ENCODE measurements at regions not wholly inside any gene's neighbourhood (a gene's known extent, or its start where the extent isn't known, plus 50 kb on each side); places are given as distances from the start of the nearest gene placed in this dataset.
"Not testable (repeated sequence)": the region's sequence is repeated elsewhere in the genome, so short reads cannot be mapped to it uniquely, and the experiment has no call there.

GRCh38 chr5:36422952-36423351 is 121.2 kb upstream of the RANBP3L start:
- in situ Hi-C loops (cut with MboI; ENCODE audit: low sequenced_read_pairs) = no loop called here

GRCh38 chr5:36423578-36424307 is 122.0 kb upstream of the RANBP3L start:
- in situ Hi-C loops (cut with MboI; ENCODE audit: low sequenced_read_pairs) = no loop called here

- in situ Hi-C loops (cut with MboI; ENCODE audit: low sequenced_read_pairs) = not testable (repeated sequence)
These were observed 124.4 kb upstream of the RANBP3L start for GRCh38 chr5:36426070-36426469.

- in situ Hi-C loops (cut with MboI; ENCODE audit: low sequenced_read_pairs) = no loop called here
These were observed 133.8 kb upstream of the RANBP3L start for GRCh38 chr5:36435516-36435915.

GRCh38 chr5:36436306-36436705 is 134.6 kb upstream of the RANBP3L start:
- in situ Hi-C loops (cut with MboI; ENCODE audit: low sequenced_read_pairs) = no loop called here

GRCh38 chr5:36438765-36439561 is 137.3 kb upstream of the RANBP3L start:
- in situ Hi-C loops (cut with MboI; ENCODE audit: low sequenced_read_pairs) = no loop called here

- in situ Hi-C loops (cut with MboI; ENCODE audit: low sequenced_read_pairs) = no loop called here
These were observed 138.6 kb upstream of the RANBP3L start for GRCh38 chr5:36440300-36440699.

- in situ Hi-C loops (cut with MboI; ENCODE audit: low sequenced_read_pairs) = no loop called here
These were observed 139.6 kb upstream of the RANBP3L start for GRCh38 chr5:36441280-36441679.

GRCh38 chr5:36442352-36442751 is 140.7 kb upstream of the RANBP3L start:
- in situ Hi-C loops (cut with MboI; ENCODE audit: low sequenced_read_pairs) = no loop called here

GRCh38 chr5:36442796-36443195 is 141.1 kb upstream of the RANBP3L start:
- in situ Hi-C loops (cut with MboI; ENCODE audit: low sequenced_read_pairs) = no loop called here

- in situ Hi-C loops (cut with MboI; ENCODE audit: low sequenced_read_pairs) = no loop called here
These were observed 142.2 kb upstream of the RANBP3L start for GRCh38 chr5:36443941-36444340.

- in situ Hi-C loops (cut with MboI; ENCODE audit: low sequenced_read_pairs) = no loop called here
These were observed 143.1 kb upstream of the RANBP3L start for GRCh38 chr5:36444582-36445418.

GRCh38 chr5:36447776-36448175 is 146.1 kb upstream of the RANBP3L start:
- in situ Hi-C loops (cut with MboI; ENCODE audit: low sequenced_read_pairs) = no loop called here

- in situ Hi-C loops (cut with MboI; ENCODE audit: low sequenced_read_pairs) = no loop called here
These were observed 148.7 kb upstream of the RANBP3L start for GRCh38 chr5:36450229-36451014.

GRCh38 chr5:36452424-36453006 is 150.8 kb upstream of the RANBP3L start:
- in situ Hi-C loops (cut with MboI; ENCODE audit: low sequenced_read_pairs) = no loop called here

GRCh38 chr5:36457511-36458270 is 148.7 kb upstream of the SLC1A3 start:
- in situ Hi-C loops (cut with MboI; ENCODE audit: low sequenced_read_pairs) = no loop called here

- in situ Hi-C loops (cut with MboI; ENCODE audit: low sequenced_read_pairs) = no loop called here
These were observed 147.7 kb upstream of the SLC1A3 start for GRCh38 chr5:36458746-36459145.

GRCh38 chr5:36459176-36460135 is 146.9 kb upstream of the SLC1A3 start:
- in situ Hi-C loops (cut with MboI; ENCODE audit: low sequenced_read_pairs) = no loop called here

All from HL-60/S4 treated with phorbol 12-myristate 13-acetate at 8.2 ng/mL for 4 days and 3 days (cell line).